ENCODE measurements at regions not wholly inside any gene's neighbourhood (a gene's known extent, or its start where the extent isn't known, plus 50 kb on each side); places are given as distances from the start of the nearest gene placed in this dataset.

DNA sequence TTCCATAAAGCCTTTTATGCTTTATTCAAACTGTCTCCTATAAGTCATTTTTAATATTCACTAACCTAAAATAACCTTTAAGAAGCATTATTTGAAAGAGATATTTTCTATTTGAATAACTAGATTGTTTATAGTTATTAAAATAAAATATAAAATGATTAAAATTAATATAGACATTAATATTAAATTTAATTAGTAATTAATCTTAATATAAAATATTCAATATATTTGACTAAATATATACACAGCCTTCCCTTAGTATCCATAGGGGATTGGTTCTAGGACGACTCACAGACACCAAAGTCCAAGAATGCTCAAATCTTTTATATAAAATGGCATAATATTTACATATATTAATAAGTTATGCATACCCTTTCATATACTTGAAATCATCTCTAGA lies 1014.1 kb downstream of the TBL1XR1 start:
- Histone ChIP-seq H3K27ac (no peak overlapping the region), H3K9me3 (no peaks in the 10 kb centered on the region), H3K4me3 (no peak overlapping the region), H3K4me1 (no peaks in the 10 kb centered on the region), H3K27me3 (no peaks in the 10 kb centered on the region), H3K36me3 (no peaks in the 10 kb centered on the region)
- TF ChIP-seq CTCF (IDR thresholded peaks at IDR 0.05): no peak
- intact Hi-C loops (cut with DNase I): no loop called here
- WGBS, 2 donors: 43 to 46% methylated on average over 1 of the region's 1 CpG
- no peak for ATAC-seq
- no peak for DNase-seq
- no peak for FAIRE-seq

- ATAC-seq: no peak
Measured at GRCh38 chr3:176174060-176174459, 1023.2 kb downstream of the TBL1XR1 start.

GRCh38 chr3:176172492-176172891 lies 1024.8 kb downstream of the TBL1XR1 start:
- Histone ChIP-seq H3K27ac (no peak overlapping the region), H3K4me3 (no peak overlapping the region), H3K4me1 (no peaks in the 10 kb centered on the region), H3K27me3 (no peaks in the 10 kb centered on the region), H3K36me3 (no peaks in the 10 kb centered on the region), H3K9me3 (no peaks in the 10 kb centered on the region)
- FAIRE-seq (no peak), DNase-seq (no peak), ATAC-seq (no peak)
- intact Hi-C loops (cut with DNase I): no loop called here
- no peak for TF ChIP-seq CTCF (IDR thresholded peaks at IDR 0.05)
- 89 to 93% methylated on average over 1 of the region's 1 CpG for WGBS, 2 donors

More at GRCh38 chr3:176174060-176174459, 1023.2 kb downstream of the TBL1XR1 start:
- FAIRE-seq (no peak), DNase-seq (no peak)
- WGBS, 2 donors: 84 to 93% methylated on average over 6 of the region's 6 CpGs
- Histone ChIP-seq H3K27ac (no peak overlapping the region), H3K27me3 (no peaks in the 10 kb centered on the region), H3K36me3 (no peaks in the 10 kb centered on the region), H3K9me3 (no peaks in the 10 kb centered on the region), H3K4me3 (no peak overlapping the region), H3K4me1 (no peaks in the 10 kb centered on the region)
- no peak for TF ChIP-seq CTCF (IDR thresholded peaks at IDR 0.05)
- intact Hi-C loops (cut with DNase I): no loop called here

DNA sequence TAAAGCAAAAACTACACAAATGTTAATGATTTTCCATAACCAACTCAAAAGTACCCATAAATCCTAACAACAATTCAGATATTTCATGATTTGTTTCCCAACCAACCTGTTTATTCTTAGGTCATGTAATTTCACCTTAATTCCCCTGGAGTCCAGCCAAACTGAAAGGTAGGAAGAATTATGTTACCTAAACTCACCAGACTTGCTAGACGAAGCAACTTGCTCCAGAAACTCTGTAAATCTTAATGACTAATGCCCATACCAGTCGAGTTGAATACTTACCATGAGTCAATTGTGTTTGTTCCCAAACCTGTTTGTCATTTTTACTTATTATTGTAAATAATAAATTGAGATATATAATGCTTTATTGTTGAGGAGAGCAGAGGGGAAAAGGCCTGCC lies 1030.0 kb downstream of the TBL1XR1 start:
- H3K4me1 ChIP-seq: no peaks in the 10 kb centered on the region
- no peak for TF ChIP-seq CTCF (IDR thresholded peaks at IDR 0.05)
- DNase-seq (no peak), FAIRE-seq (no peak), ATAC-seq (no peak)
- no peaks in the 10 kb centered on the region for H3K27me3 ChIP-seq
- intact Hi-C loops (cut with DNase I): no loop called here
- no peaks in the 10 kb centered on the region for H3K36me3 ChIP-seq
- H3K9me3 ChIP-seq: no peaks in the 10 kb centered on the region
- H3K4me3 ChIP-seq: no peak overlapping the region
- no peak overlapping the region for H3K27ac ChIP-seq
- WGBS, 2 donors: 13 to 21% methylated on average over 2 of the region's 2 CpGs

DNA sequence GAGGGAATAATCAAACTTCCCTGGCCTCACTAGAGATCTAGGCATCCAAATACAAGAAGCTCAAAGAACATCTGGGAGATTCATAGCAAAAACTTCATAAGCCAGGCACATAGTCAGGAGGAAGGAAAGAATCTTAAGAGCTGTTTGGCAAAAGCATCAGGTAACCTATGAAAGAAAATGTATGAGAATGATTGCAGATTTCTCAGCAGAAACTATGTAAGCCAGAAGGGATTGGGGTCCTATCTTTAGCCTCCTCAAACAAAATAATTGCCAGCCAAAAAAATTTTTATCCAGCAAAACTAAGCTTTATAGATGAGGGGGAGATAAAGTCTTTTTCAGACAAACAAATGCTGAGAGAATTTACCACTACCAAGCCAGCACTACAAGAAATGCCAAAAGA lies 1036.3 kb downstream of the TBL1XR1 start:
- intact Hi-C loops (cut with DNase I): no loop called here
- H3K27me3 ChIP-seq: no peaks in the 10 kb centered on the region
- DNase-seq (no peak), ATAC-seq (no peak), FAIRE-seq (no peak)
- no peak overlapping the region for H3K4me3 ChIP-seq
- TF ChIP-seq CTCF (IDR thresholded peaks at IDR 0.05): no peak
- no peaks in the 10 kb centered on the region for H3K9me3 ChIP-seq
- H3K27ac ChIP-seq: no peak overlapping the region
- H3K4me1 ChIP-seq: no peaks in the 10 kb centered on the region
- no peaks in the 10 kb centered on the region for H3K36me3 ChIP-seq
